C4-2B (cell line): ENCODE measurements at regions not wholly inside any gene's neighbourhood (a gene's known extent, or its start where the extent isn't known, plus 50 kb on each side); places are given as distances from the start of the nearest gene placed in this dataset.

Experiments used
- ZFX ChIP-seq: fragments of 450-650 bp; IDR thresholded peaks from 2 replicates; pipeline ENCODE4 v1.6.1; 2017
- TF ChIP-seq, protein P1 (sequence below): fragments of 450-650 bp; conservative IDR thresholded peaks from 2 replicates; pipeline ENCODE4 v1.5.1; 2017; ENCODE audit warnings: mild to moderate bottlenecking

DNA sequence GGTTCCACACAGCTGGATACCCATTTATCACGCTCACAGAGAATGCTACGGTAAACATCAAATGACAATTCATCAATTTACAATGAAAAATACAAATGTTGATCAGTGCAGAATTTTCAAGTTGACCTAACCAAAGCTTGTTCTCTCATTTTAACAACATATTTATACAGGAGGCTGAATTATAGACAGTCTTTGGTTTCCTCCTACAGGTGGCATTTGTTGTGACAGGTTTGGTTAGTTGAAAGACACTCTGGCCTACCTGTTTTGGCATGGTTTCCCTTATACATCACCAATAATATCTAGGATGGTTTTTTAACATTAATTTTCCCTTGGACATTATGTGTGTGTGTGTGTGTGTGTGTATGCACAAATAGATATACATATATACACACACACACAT is 642.5 kb upstream of the MMS22L start:
- TF ChIP-seq, protein P1, sequence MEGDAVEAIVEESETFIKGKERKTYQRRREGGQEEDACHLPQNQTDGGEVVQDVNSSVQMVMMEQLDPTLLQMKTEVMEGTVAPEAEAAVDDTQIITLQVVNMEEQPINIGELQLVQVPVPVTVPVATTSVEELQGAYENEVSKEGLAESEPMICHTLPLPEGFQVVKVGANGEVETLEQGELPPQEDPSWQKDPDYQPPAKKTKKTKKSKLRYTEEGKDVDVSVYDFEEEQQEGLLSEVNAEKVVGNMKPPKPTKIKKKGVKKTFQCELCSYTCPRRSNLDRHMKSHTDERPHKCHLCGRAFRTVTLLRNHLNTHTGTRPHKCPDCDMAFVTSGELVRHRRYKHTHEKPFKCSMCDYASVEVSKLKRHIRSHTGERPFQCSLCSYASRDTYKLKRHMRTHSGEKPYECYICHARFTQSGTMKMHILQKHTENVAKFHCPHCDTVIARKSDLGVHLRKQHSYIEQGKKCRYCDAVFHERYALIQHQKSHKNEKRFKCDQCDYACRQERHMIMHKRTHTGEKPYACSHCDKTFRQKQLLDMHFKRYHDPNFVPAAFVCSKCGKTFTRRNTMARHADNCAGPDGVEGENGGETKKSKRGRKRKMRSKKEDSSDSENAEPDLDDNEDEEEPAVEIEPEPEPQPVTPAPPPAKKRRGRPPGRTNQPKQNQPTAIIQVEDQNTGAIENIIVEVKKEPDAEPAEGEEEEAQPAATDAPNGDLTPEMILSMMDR, result peak; percentile 40
- TF ChIP-seq ZFX, result no peak
